Nephron (organoid): ENCODE measurements at regions not wholly inside any gene's neighbourhood (a gene's known extent, or its start where the extent isn't known, plus 50 kb on each side); places are given as distances from the start of the nearest gene placed in this dataset.

Experiments
- H3K27ac Mint-ChIP-seq, 3 experiments: 2 replicates each; pipeline ENCODE4 v1.8.0; 2020; ENCODE audit warnings: mixed read lengths in 3 of 3, mild to moderate bottlenecking in 2 of 3, moderate library complexity in 1 of 3
- H3K27me3 Mint-ChIP-seq: 2 replicates; pipeline ENCODE4 v1.8.0; 2021; ENCODE audit warnings: low read depth, mild to moderate bottlenecking, moderate library complexity, mixed read lengths
- H3K36me3 Mint-ChIP-seq: 2 replicates; pipeline ENCODE4 v1.8.0; 2020; ENCODE audit warnings: low read depth, mixed read lengths
- H3K4me1 Mint-ChIP-seq: 2 replicates; pipeline ENCODE4 v1.8.0; 2020; ENCODE audit warnings: mixed read lengths
- H3K4me3 Mint-ChIP-seq, 3 experiments: 2 replicates each; pipeline ENCODE4 v1.8.0; 2020; ENCODE audit warnings: mild to moderate bottlenecking in 3 of 3, mixed read lengths in 3 of 3, moderate library complexity in 2 of 3
- H3K9me3 Mint-ChIP-seq: 2 replicates; pipeline ENCODE4 v1.8.0; 2020; ENCODE audit warnings: mixed read lengths
- TF ChIP-seq, protein P1 (sequence below), 3 experiments: fragments of 200-600 bp; sonication (generic); IDR thresholded peaks; one replicate each; pipeline ENCODE4 v1.5.0; 2021; ENCODE audit warnings: antibody characterized with exemption in 3 of 3; ENCODE audit not compliant: unreplicated experiment in 3 of 3

DNA sequence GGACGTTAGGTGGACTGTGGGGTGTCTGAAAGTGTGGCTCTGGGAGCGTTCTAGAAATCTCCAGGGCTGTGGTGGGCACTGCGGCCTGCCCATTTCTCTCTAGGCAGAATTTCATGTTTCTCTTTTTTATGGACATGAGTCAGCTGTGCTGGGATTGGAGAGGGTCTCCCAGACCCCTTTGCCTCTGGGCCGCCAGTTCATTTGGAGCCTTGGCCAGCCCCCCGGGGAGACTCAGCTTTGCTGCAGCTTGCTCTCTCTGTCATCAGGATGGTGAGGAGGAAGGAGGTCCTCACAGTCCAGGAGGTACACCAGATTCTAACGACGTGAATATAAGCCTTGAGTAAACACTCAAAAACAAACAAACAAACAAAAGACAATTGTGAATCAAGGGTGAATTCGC is 149.6 kb upstream of the RGMA start:
- H3K4me3 Mint-ChIP-seq: no peak overlapping the region
- no peaks in the 10 kb centered on the region for H3K36me3 Mint-ChIP-seq

GRCh38 chr15:93235926-93236780 is 147.1 kb upstream of the RGMA start:
- no peak overlapping the region for H3K27ac Mint-ChIP-seq
- TF ChIP-seq, protein P1, sequence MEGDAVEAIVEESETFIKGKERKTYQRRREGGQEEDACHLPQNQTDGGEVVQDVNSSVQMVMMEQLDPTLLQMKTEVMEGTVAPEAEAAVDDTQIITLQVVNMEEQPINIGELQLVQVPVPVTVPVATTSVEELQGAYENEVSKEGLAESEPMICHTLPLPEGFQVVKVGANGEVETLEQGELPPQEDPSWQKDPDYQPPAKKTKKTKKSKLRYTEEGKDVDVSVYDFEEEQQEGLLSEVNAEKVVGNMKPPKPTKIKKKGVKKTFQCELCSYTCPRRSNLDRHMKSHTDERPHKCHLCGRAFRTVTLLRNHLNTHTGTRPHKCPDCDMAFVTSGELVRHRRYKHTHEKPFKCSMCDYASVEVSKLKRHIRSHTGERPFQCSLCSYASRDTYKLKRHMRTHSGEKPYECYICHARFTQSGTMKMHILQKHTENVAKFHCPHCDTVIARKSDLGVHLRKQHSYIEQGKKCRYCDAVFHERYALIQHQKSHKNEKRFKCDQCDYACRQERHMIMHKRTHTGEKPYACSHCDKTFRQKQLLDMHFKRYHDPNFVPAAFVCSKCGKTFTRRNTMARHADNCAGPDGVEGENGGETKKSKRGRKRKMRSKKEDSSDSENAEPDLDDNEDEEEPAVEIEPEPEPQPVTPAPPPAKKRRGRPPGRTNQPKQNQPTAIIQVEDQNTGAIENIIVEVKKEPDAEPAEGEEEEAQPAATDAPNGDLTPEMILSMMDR (IDR thresholded peaks at IDR 0.05; ENCODE audit: unreplicated experiment in 3 of 3): no peak
- H3K4me1 Mint-ChIP-seq: no peaks in the 10 kb centered on the region
- no peak overlapping the region for H3K4me3 Mint-ChIP-seq
- H3K27me3 Mint-ChIP-seq: peaks cover 15% of the 10 kb centered on the region
- H3K36me3 Mint-ChIP-seq: no peaks in the 10 kb centered on the region
- H3K9me3 Mint-ChIP-seq: peaks cover 2% of the 10 kb centered on the region

More for the DNA sequence above, 149.6 kb upstream of the RGMA start:
- Mint-ChIP-seq H3K4me1 (no peaks in the 10 kb centered on the region), H3K27ac (peak overlapping the region in 1 of 3 experiments; percentile 18), H3K9me3 (peaks cover 2% of the 10 kb centered on the region), H3K27me3 (peaks cover 15% of the 10 kb centered on the region)
- TF ChIP-seq, protein P1 (IDR thresholded peaks at IDR 0.05; ENCODE audit: unreplicated experiment in 3 of 3): no peak

- Mint-ChIP-seq H3K27me3 (peaks cover 15% of the 10 kb centered on the region), H3K36me3 (no peaks in the 10 kb centered on the region), H3K9me3 (peaks cover 11% of the 10 kb centered on the region), H3K4me3 (no peak overlapping the region), H3K27ac (no peak overlapping the region), H3K4me1 (no peaks in the 10 kb centered on the region)
- TF ChIP-seq, protein P1 (IDR thresholded peaks at IDR 0.05; ENCODE audit: unreplicated experiment in 3 of 3): no peak
These were observed 146.3 kb upstream of the RGMA start for GRCh38 chr15:93235269-93235668.

GRCh38 chr15:93233710-93234109 is 144.7 kb upstream of the RGMA start:
- no peak overlapping the region for H3K27ac Mint-ChIP-seq
- H3K9me3 Mint-ChIP-seq: peaks cover 18% of the 10 kb centered on the region

DNA sequence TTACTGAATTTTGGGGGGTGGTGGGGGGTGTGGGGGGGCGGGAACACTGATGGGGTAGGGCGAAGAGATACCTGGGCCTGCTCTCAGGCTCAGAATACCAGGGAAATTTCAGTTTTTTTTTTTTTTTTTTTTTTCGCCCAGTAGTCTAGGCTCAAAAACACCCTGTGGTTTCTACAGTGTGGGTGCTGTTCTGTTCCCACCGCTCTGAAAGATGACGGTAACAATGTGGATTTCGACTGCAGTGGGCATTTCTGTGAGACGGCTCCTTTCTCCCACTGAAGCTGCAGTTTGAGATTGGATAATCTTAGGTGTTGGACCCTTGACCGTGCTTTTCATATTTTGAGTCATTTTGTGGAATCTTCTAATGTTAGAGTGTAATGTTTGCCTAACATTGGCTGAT is 143.8 kb upstream of the RGMA start:
- TF ChIP-seq, protein P1 (IDR thresholded peaks at IDR 0.05; ENCODE audit: unreplicated experiment in 3 of 3): no peak
- no peaks in the 10 kb centered on the region for H3K4me1 Mint-ChIP-seq
- peaks cover 19% of the 10 kb centered on the region for H3K9me3 Mint-ChIP-seq
- H3K27ac Mint-ChIP-seq: no peak overlapping the region
- H3K36me3 Mint-ChIP-seq: no peaks in the 10 kb centered on the region
- H3K27me3 Mint-ChIP-seq: peaks cover 3% of the 10 kb centered on the region
- H3K4me3 Mint-ChIP-seq: no peak overlapping the region

More at GRCh38 chr15:93233710-93234109, 144.7 kb upstream of the RGMA start:
- no peaks in the 10 kb centered on the region for H3K36me3 Mint-ChIP-seq
- no peaks in the 10 kb centered on the region for H3K4me1 Mint-ChIP-seq
- no peak overlapping the region for H3K4me3 Mint-ChIP-seq
- TF ChIP-seq, protein P1 (IDR thresholded peaks at IDR 0.05; ENCODE audit: unreplicated experiment in 3 of 3): no peak
- H3K27me3 Mint-ChIP-seq: peaks cover 8% of the 10 kb centered on the region

DNA sequence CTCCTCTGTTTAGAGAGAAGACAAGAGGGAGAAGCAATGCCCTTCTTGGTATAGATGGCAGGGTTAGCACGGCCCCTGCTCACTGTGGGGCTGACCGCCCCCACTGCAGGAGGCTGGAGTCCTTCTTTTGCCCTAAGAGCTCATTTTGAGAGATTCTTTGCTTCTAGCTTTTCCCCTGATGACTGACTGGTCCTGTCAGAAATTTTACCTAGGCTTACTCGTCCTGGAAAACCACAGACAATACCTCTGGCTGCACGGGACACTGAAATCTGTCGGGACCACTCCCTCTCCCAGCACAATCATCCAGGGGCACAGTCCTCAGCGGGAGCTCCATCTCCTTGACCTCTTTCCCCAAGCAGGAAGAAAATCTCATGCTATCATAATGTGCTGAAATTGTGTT is 143.0 kb upstream of the RGMA start:
- peaks cover 22% of the 10 kb centered on the region for H3K9me3 Mint-ChIP-seq
- H3K4me1 Mint-ChIP-seq: no peaks in the 10 kb centered on the region
- H3K27me3 Mint-ChIP-seq: peaks cover 3% of the 10 kb centered on the region
- TF ChIP-seq, protein P1 (IDR thresholded peaks at IDR 0.05; ENCODE audit: unreplicated experiment in 3 of 3): no peak
- no peaks in the 10 kb centered on the region for H3K36me3 Mint-ChIP-seq
- no peak overlapping the region for H3K4me3 Mint-ChIP-seq
- H3K27ac Mint-ChIP-seq: no peak overlapping the region
